T-cell (primary cell): ENCODE measurements at regions not wholly inside any gene's neighbourhood (a gene's known extent, or its start where the extent isn't known, plus 50 kb on each side); places are given as distances from the start of the nearest gene placed in this dataset.

ENCODE experiments used
- ATAC-seq, 4 experiments: fragments of 200-7000 bp in 3 of 4; fragments of 150-1000 bp in 1 of 4; cut with Tn5 transposase; replicated peaks in 1 of 4; 1 replicate in 3 of 4; 2 replicates in 1 of 4; pipeline ENCODE4 v1.10.0; 2021; ENCODE audit warnings: moderate library complexity in 3 of 4, mild to moderate bottlenecking in 2 of 4, moderate number of reproducible peaks in 1 of 4
- CTCF ChIA-PET, 2 donors: fragments of 300-600 bp; sonication (Branson Sonifier 250); formaldehyde crosslinking; loops; one replicate each; lab custom pipeline; 2022; ENCODE audit warnings: antibody characterized with exemption in 2 of 2; lab: Charles Lee
- POLR2A ChIA-PET, 2 donors: fragments of 300-600 bp; sonication (Branson Sonifier 250); formaldehyde crosslinking; loops; one replicate each; lab custom pipeline; 2022; ENCODE audit warnings: antibody characterized with exemption in 2 of 2; lab: Charles Lee
- DNase-seq, 35 experiments: peaks; one replicate each; pipeline versions ENCODE4 v3.0.0 to v3.0.0-alpha.2; 2013 to 2023
- H3K27ac ChIP-seq: one replicate; pipeline ENCODE4 v1.5.1; 2013; ENCODE audit warnings: low read length
- H3K27me3 ChIP-seq, 2 experiments: replicated peaks in 1 of 2; 1 replicate in 1 of 2; 2 replicates in 1 of 2; pipeline versions ENCODE4 v1.6.1 to v1.7.0; 2013; ENCODE audit warnings: low read length in 1 of 2, mixed read lengths in 1 of 2; ENCODE audit not compliant: control insufficient read depth in 2 of 2, insufficient read depth in 2 of 2; ENCODE audit errors: extremely low read depth in 1 of 2
- H3K36me3 ChIP-seq, 2 donors: 1 replicate in 1 of 2; 2 replicates in 1 of 2; pipeline versions ENCODE4 v1.6.1 to v1.7.0; 2013; ENCODE audit warnings: low read length in 1 of 2; ENCODE audit not compliant: control insufficient read depth in 2 of 2, insufficient read depth in 1 of 2; ENCODE audit errors: extremely low read depth in 1 of 2
- H3K4me1 ChIP-seq, 2 experiments: 1 replicate in 1 of 2; 2 replicates in 1 of 2; pipeline versions ENCODE4 v1.6.1 to v1.7.0; 2013; ENCODE audit warnings: low read length in 2 of 2, mixed read lengths in 1 of 2; ENCODE audit not compliant: insufficient read depth in 2 of 2, control insufficient read depth in 1 of 2; ENCODE audit errors: extremely low read depth in 1 of 2
- H3K4me3 ChIP-seq, 2 donors: 1 replicate in 1 of 2; 2 replicates in 1 of 2; pipeline versions ENCODE4 v1.5.1 to v1.7.0; 2013; ENCODE audit warnings: mild to moderate bottlenecking in 2 of 2, low read length in 1 of 2, moderate library complexity in 1 of 2; ENCODE audit not compliant: control insufficient read depth in 1 of 2; ENCODE audit errors: extremely low read depth in 1 of 2
- H3K9me3 ChIP-seq: 2 replicates; pipeline ENCODE4 v1.7.0; 2013
- H3K27ac Mint-ChIP-seq, 2 donors: one replicate each; pipeline ENCODE4 v1.8.0; 2020 to 2021; ENCODE audit warnings: mild to moderate bottlenecking in 2 of 2, mixed read lengths in 2 of 2
- H3K27me3 Mint-ChIP-seq, 2 donors: one replicate each; pipeline ENCODE4 v1.8.0; 2021 to 2022; ENCODE audit warnings: mixed read lengths in 2 of 2
- H3K36me3 Mint-ChIP-seq: one replicate; pipeline ENCODE4 v1.8.0; 2021; ENCODE audit warnings: mixed read lengths
- H3K4me1 Mint-ChIP-seq, 3 donors: one replicate each; pipeline ENCODE4 v1.8.0; 2020 to 2022; ENCODE audit warnings: mixed read lengths in 3 of 3, mild to moderate bottlenecking in 1 of 3
- H3K4me3 Mint-ChIP-seq, 3 donors: one replicate each; pipeline ENCODE4 v1.8.0; 2020 to 2022; ENCODE audit warnings: mild to moderate bottlenecking in 3 of 3, mixed read lengths in 3 of 3, moderate library complexity in 3 of 3
- H3K9me3 Mint-ChIP-seq, 3 donors: one replicate each; pipeline ENCODE4 v1.8.0; 2020 to 2022; ENCODE audit warnings: mixed read lengths in 3 of 3
- WGBS: methylation state at CpG from one replicate; pipeline ENCODE4 v1.1.5; 2013; ENCODE audit warnings: missing lambda C conversion rate; ENCODE audit not compliant: insufficient coverage; 5-methylcytosine and 5-hydroxymethylcytosine counted together

GRCh38 chrX:69238887-69239231 lies 73.6 kb upstream of the PJA1 start:
- Mint-ChIP-seq H3K27me3 (peaks cover 0 to 25% of the 10 kb centered on the region in 2 donors), H3K4me3 (no peak overlapping the region), H3K9me3 (no peaks in the 10 kb centered on the region), H3K36me3 (no peaks in the 10 kb centered on the region), H3K27ac (no peak overlapping the region), H3K4me1 (no peaks in the 10 kb centered on the region)
- Histone ChIP-seq H3K4me1 (no peaks in the 10 kb centered on the region), H3K27ac (no peak overlapping the region), H3K36me3 (no peaks in the 10 kb centered on the region), H3K9me3 (no peaks in the 10 kb centered on the region), H3K4me3 (no peak overlapping the region), H3K27me3 (peaks cover 0 to 2% of the 10 kb centered on the region in 2 experiments)
- CTCF ChIA-PET: no interaction called here
- ATAC-seq (no peak), DNase-seq (no peak)
- POLR2A ChIA-PET: no interaction called here
- WGBS: no CpG with 5 or more reads among the region's 2 CpGs

DNA sequence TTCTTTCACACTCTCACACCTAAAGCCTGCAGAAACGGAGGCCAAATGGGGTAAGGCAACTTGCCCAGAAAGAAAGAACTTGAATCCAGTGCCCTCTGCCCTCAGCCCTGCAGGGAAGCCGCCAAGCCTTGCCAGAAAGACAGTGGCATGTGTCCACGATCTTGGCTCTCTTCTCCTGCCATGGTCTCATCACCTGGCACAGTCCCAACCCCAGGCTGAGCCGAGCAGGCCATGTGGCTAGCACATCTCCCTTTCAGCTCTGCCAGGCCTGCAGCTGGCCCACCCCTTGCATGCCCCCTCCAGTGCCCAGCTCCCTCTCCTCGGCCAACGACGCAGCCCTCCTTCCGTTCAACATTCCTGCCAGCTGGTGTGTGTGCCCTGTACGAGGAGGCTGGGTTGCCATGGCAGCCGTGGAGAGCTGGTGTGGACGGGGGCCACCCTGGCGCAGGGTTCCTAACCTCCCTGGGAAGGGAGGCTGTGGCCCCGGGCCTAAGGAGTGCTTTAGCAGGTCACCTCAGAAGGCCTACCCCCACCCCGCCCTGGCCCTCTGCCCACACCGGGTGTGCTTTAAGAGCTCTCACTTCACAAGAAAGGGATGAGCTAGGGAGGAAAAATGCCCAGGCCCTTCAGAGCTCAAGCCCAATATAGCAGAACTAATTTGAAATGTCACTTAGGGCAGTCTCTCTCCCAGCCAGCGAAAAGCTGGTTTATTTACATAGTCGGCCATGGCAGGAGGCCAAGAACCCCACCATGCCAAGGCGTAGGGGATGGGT lies 73.0 kb upstream of the PJA1 start:
- DNase-seq: no peak
- Mint-ChIP-seq H3K9me3 (no peaks in the 10 kb centered on the region), H3K36me3 (no peaks in the 10 kb centered on the region), H3K27ac (no peak overlapping the region), H3K4me1 (no peaks in the 10 kb centered on the region), H3K27me3 (peaks cover 0 to 20% of the 10 kb centered on the region in 2 donors), H3K4me3 (no peak overlapping the region)
- no peaks in the 10 kb centered on the region for H3K4me1 ChIP-seq
- H3K9me3 ChIP-seq: no peaks in the 10 kb centered on the region
- no peak for ATAC-seq
- ChIA-PET CTCF (no interaction called here), POLR2A (no interaction called here)
- H3K27me3 ChIP-seq: peaks cover 0 to 2% of the 10 kb centered on the region in 2 experiments
- no peak overlapping the region for H3K4me3 ChIP-seq
- H3K36me3 ChIP-seq: no peaks in the 10 kb centered on the region
- WGBS: 70% methylated on average over 2 of the region's 18 CpGs
- H3K27ac ChIP-seq: no peak overlapping the region

- ChIA-PET POLR2A (no interaction called here), CTCF (no interaction called here)
- Histone ChIP-seq H3K9me3 (no peaks in the 10 kb centered on the region), H3K27ac (no peak overlapping the region), H3K36me3 (no peaks in the 10 kb centered on the region), H3K4me1 (no peaks in the 10 kb centered on the region), H3K27me3 (no peaks in the 10 kb centered on the region), H3K4me3 (no peak overlapping the region)
- WGBS: 61% methylated on average over 3 of the region's 5 CpGs
- Mint-ChIP-seq H3K9me3 (no peaks in the 10 kb centered on the region), H3K27ac (no peak overlapping the region), H3K27me3 (peaks cover 0 to 17% of the 10 kb centered on the region in 2 donors), H3K36me3 (no peaks in the 10 kb centered on the region), H3K4me1 (no peaks in the 10 kb centered on the region), H3K4me3 (no peak overlapping the region)
- DNase-seq (no peak), ATAC-seq (no peak)
These were observed 72.0 kb upstream of the PJA1 start for GRCh38 chrX:69237236-69237635.

DNA sequence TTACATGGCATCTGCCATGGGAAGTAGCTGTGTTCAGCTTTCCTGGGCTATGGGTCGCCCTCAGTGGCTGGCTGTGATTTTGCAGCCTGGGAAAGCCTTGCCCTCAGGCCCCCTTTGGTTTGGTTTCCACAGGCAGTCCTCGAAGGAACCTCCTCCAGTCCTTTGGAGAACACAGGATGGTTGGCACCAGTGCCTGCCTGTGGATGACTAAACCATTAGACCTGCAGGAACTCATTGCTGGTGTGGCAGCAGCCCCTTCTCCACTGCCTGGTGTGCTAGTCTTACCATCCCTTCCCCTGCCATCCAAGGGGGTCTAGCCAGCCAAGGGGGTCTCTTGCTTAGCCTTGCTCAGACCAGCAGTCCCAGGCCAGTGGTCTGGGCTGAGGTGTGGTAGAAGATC lies 71.4 kb upstream of the PJA1 start:
- Mint-ChIP-seq H3K4me3 (no peak overlapping the region), H3K36me3 (no peaks in the 10 kb centered on the region), H3K27ac (no peak overlapping the region), H3K4me1 (no peaks in the 10 kb centered on the region), H3K9me3 (no peaks in the 10 kb centered on the region), H3K27me3 (peaks cover 0 to 17% of the 10 kb centered on the region in 2 donors)
- ATAC-seq (no peak), DNase-seq (no peak)
- no CpG with 5 or more reads among the region's 2 CpGs for WGBS
- ChIA-PET CTCF (no interaction called here), POLR2A (no interaction called here)
- H3K9me3 ChIP-seq: no peaks in the 10 kb centered on the region
- H3K4me3 ChIP-seq: no peak overlapping the region
- H3K27ac ChIP-seq: no peak overlapping the region
- H3K36me3 ChIP-seq: no peaks in the 10 kb centered on the region
- H3K27me3 ChIP-seq: no peaks in the 10 kb centered on the region
- H3K4me1 ChIP-seq: no peaks in the 10 kb centered on the region

DNA sequence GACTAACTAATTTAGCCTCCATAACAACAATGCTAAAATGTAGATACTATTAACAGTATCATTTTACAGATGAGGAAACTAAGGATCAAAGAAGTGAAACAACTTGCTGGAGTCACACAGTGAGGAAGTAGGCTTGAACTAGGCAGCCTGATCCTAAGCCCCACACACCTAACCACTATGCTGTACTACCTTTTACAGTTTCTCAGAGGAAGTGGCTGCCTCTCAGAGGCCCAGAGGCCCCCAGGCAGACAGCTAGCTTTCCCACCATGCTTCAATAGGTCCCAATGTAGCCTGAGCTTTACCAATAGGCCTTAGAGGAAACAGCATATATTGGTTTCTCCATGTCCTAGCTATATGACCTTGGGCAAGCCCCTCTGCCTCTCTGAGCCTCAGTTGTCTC lies 69.4 kb upstream of the PJA1 start:
- ChIA-PET POLR2A (no interaction called here), CTCF (no interaction called here)
- H3K36me3 ChIP-seq: no peaks in the 10 kb centered on the region
- H3K27ac Mint-ChIP-seq: no peak overlapping the region
- ATAC-seq: no peak
- H3K4me3 Mint-ChIP-seq: no peak overlapping the region
- peaks cover 0 to 12% of the 10 kb centered on the region in 2 donors for H3K27me3 Mint-ChIP-seq
- no peaks in the 10 kb centered on the region for H3K36me3 Mint-ChIP-seq
- no peaks in the 10 kb centered on the region for H3K27me3 ChIP-seq
- H3K27ac ChIP-seq: no peak overlapping the region
- H3K4me1 ChIP-seq: no peaks in the 10 kb centered on the region
- H3K9me3 Mint-ChIP-seq: no peaks in the 10 kb centered on the region
- no peak overlapping the region for H3K4me3 ChIP-seq
- no peaks in the 10 kb centered on the region for H3K9me3 ChIP-seq
- no peak for DNase-seq
- H3K4me1 Mint-ChIP-seq: no peaks in the 10 kb centered on the region

GRCh38 chrX:69232945-69233344 lies 67.7 kb upstream of the PJA1 start:
- Mint-ChIP-seq H3K9me3 (no peaks in the 10 kb centered on the region), H3K36me3 (no peaks in the 10 kb centered on the region), H3K4me1 (no peaks in the 10 kb centered on the region), H3K27me3 (peaks cover 0 to 6% of the 10 kb centered on the region in 2 donors), H3K4me3 (no peak overlapping the region), H3K27ac (no peak overlapping the region)
- WGBS: no CpG with 5 or more reads among the region's 3 CpGs
- no peaks in the 10 kb centered on the region for H3K9me3 ChIP-seq
- ChIA-PET CTCF (interaction anchor here in 1 of 2 donors (1.6 kb wide), 1 partner anchor 11 kb away, joined by 4 read pairs; no protein-coding TSS in a partner anchor), POLR2A (interaction anchor here in 1 of 2 donors (0.5 kb wide), 1 partner anchor 982 kb away, joined by 8 read pairs; no protein-coding TSS in a partner anchor)
- H3K27ac ChIP-seq: no peak overlapping the region
- H3K27me3 ChIP-seq: no peaks in the 10 kb centered on the region
- H3K4me1 ChIP-seq: no peaks in the 10 kb centered on the region
- H3K4me3 ChIP-seq: no peak overlapping the region
- DNase-seq (no peak), ATAC-seq (no peak)
- no peaks in the 10 kb centered on the region for H3K36me3 ChIP-seq
